Stimulated activated CD8-positive, alpha-beta memory T cell treated with anti-CD3 and anti-CD28 coated beads, Interleukin-4, amount 100 ng/mL, for 24 hours (primary cell): ENCODE measurements at regions not wholly inside any gene's neighbourhood (a gene's known extent, or its start where the extent isn't known, plus 50 kb on each side); places are given as distances from the start of the nearest gene placed in this dataset.

Experiments used
- DNase-seq: peaks from one replicate; pipeline ENCODE4 v3.0.0-alpha.2; 2020; ENCODE audit warnings: low read depth

DNA sequence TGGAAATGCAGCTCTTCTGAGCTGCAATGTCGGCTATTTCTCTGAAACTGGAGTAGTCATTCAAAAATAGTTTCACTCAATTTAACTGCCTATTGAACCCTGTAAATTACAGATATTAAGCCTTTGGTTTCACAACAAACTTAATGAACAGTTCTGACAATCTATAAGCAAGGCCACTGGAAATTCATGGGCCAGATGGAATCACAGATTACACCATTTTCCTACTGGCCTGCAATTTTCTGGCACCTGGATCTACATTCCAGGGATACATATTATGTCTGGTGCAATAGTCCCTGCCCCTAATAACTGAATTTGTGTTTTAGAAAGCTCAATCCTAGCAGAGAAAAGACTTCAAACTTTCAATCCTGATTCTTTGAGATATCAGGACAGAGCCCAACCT is 551.7 kb downstream of the RNF144A start:
- no peak for DNase-seq

DNA sequence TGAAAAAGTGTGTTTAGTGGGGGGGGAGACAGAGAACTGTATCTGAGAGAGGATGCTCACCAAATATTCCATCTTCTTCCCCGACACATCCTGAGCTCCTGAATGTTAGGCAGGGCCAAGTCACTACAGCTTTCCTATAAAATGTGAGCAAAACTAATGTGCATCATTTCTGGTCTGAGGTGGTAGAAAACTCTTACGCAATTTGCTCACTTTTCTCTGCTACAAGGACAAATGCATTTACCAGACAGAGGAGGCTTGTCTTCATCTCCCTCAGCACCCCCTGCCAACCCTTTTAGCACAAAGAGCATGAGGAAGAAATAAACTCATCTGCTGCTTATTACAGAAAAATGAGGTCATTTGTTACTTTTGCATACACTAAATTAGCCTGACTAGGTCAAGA is 554.0 kb downstream of the RNF144A start:
- DNase-seq = no peak

DNA sequence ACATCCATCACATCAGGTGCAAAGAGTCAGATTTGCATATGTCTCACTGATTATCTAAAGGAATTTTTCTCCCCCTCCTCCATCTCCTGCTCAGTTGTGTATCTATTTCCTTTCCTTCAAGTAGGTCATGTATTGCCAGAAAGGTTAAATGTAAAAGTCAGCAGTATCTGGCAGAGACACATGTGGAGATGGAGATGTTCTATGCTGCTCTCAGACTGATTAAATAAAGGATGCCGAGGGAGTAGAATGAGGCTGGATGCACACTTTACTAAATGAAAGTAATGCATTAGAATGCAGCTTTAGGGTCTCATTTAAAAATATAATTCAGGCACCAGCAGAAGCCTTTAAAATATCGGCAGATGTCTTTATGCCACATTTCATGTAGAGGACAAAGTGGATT is 555.3 kb downstream of the RNF144A start:
- no peak for DNase-seq

DNA sequence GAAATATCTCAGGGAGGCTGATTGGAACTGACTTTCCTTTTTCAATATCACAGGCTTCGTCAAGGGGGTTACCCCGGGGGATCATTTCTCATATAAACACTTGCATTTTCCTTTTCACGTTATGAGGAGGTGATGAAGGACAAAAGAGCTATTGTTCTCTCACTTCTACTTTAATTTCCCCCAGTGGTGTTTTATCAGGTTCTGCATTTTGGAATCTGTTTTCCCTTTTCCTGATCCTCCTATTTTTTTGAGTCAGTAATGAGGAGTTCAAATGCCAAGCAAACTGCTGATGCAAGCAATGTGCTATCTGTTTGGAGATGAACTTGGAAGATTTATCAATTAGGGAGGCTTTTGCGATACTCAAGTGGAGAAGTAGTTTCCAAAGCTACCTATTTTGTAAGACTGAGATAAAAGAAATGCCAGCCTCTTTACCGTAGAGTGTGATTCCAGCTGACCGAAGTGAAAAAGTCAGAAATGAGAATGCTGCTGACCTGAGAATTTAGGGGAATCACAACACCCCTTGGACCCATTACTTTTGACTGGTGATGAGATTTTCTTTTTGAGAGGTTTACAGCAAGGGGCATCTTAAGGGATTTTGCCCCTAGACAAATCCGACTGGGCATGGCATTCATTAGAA is 556.0 kb downstream of the RNF144A start:
- DNase-seq = no peak

DNA sequence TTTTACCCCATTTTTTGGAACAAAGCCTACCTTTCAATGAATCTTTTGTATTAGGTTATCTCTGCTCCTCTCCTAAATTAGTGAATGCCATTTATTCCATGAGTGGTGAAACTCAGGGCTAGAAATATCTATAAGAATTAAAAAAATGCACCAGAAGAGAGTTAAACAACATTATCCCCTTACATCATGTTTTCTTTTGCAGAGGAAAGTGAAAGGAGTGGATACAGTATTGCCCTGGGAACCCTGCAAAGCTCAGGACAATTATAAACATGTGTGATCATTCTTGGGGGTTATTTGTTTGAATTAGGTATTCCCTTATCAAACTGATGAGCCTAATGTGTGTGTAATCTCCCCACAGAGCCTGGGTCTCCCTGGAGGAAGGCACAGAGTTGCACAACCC is 559.2 kb downstream of the RNF144A start:
- DNase-seq = no peak

DNA sequence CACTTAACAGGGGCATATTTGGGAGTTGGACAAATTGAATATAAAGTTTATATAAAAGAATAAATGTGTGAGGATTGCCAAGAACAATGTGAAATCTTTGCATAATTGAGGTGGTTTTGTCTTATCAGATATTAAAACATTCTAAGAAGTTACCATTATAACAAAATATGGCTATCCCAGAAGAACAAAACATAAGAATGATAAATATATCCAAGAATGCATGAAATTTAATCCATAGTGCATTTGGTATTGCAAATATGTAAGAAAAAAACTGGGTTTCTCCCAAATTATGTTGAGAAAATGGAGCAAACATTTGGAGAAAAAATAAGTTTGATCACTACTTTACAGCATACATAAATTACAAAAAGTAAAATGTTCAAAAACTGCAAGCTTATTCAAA is 562.4 kb downstream of the RNF144A start:
- DNase-seq = no peak

DNA sequence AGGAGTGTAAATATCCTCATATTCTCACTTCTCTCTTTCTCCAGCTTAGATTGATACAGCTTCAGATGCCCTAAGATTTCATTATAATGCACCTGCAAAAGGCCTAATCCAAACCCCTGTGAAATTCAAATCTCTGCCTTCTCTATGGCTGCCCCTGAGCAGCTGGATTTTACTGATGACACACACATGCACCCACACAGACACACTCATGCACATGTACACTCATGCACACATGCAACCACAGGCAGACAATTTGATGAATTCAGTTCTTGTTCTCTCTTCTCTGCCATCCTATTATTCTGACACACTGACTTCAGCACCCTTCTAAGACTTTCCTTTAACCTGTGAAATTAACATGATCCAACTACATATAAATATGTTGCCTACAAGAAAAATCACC is 563.2 kb downstream of the RNF144A start:
- DNase-seq = no peak

DNA sequence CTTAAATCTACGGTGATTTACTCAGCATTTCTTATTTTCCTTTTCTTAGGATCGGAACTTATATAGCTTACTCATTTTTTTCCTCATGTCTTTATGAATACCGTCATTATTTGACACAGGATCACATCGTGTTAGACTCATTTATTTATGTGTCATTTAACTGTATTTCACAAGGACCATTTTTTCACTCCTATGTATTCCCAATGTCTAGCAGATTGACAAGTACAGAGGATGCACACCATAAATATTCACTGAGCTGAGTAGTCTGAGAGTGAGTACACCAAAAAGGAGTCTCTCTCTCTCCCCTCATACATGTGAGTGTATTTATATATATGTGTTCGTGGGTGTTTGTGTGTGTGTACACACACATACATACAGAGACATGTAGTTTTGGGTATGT is 573.5 kb downstream of the RNF144A start:
- no peak for DNase-seq

DNA sequence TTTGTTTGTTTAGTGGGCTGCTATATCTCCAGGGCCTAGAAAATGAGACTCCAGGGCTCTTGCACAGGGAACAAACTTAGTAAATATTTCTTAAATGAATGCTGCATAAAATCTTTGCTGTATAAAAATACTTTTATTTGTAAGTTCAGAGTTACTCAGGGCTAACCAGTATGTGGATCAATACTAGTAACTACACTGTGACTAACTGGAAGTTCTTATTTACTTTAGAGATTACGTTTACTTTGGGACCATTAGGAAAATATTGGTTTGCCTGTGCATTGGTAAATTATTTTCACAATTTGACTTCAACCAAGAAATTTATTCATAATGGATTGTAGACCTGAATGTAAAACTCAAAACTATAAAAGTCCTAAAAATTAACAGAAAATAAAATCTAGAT is 575.5 kb downstream of the RNF144A start:
- no peak for DNase-seq

DNA sequence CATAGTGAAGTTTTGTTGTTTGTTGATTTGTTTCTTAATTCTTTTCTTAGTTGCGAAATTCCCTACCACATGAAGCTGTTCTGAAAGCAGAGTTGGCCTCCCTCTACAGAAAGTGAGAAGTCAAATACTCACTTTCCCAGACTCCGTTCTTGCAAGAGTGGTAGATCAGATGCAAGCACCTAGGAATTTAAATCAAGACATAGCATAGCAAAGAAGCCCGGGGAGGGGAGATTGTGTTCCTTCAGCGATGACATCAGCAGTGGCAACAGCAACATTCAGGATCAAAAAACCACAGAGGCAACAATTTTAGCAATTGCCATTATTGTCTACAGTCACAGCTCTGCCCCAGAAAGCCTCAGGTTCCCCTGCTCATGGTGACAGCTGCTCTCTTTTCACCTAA is 580.0 kb downstream of the RNF144A start:
- DNase-seq = no peak

DNA sequence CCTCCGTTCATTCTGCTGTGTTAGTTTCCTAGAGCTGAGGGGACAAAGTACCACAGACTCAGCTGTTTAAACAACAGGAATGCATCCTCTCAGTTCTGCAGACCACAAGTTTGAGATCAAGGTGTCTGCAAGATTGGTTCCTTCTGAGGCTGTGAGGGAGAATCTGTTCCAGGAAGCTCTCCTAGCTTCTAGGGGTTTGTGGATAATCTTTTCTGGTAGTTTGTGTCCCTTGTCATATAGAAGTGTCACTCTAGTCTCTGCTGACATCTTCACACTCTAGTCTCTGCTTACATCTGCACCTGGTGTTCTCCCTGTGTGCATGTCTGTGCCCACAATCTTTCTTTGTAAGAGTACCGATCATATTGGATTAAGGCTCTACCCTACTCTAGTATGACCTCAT is 581.8 kb downstream of the RNF144A start:
- DNase-seq = no peak

DNA sequence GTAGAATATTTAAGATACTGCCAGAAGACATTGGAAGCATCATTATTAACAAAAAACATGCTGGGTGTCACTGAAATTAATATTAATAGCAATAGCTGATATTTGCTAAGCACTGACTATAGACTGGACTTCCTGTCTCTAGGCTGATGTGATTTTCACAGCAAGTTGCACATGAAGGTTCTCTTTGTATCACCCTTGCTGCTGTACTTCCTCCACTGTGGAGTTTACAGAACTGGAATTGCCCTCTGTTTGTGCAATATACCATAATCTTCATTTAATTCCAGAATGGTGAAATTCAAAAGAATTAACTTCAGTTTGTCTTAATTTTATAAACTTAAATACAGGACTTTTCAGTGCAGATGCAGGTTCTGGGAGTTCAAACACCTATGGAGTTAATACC is 585.1 kb downstream of the RNF144A start:
- DNase-seq = no peak

DNA sequence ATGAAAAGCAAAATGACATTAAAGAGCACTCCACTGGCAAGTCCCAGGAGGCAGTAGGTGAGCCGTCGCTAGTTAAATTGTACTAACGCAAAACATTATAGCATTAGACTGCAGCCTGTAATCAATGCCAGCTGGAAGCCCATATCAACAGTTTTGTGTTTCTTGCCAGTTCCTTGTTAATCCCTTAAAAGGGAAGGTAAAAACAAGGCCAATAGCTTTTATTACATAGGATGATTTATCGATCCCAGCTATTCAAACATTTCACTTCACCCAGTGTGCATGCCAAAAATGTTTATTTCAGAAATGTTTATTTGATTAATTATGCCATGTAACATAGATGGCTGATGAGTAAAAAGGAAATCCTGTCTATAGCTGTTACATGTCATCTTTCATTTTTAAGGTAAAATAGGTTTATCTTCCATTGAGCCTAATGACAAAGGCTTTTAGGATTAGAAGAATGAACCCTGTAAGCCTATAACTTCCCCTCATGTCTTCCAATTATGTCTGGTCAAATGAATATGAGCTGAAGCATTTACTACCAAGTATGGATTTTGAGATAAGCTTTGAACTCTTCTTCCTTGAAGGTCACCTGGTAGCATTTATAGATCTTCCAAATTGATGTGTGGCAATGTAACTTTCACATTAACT is 591.2 kb downstream of the RNF144A start:
- DNase-seq = no peak

DNA sequence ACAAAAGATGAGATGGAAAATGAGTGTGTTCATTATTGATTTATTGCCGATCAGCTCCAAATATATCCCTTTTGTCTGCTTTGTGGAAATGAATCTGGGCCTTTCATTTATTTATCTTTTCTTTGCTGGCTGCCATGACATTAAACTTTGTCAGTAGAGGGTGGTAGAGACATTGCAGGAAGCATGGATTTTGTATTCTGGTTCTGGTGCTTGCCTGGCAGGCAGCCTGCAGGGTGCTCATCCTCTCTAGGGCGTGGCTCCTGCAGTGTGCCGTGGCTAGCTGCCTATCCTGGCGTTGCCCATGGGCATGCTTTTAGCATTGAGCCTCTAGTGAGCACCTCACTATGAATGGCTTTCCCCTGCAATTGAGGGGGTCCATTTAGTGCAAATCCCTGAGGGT is 593.1 kb downstream of the RNF144A start:
- DNase-seq = no peak

DNA sequence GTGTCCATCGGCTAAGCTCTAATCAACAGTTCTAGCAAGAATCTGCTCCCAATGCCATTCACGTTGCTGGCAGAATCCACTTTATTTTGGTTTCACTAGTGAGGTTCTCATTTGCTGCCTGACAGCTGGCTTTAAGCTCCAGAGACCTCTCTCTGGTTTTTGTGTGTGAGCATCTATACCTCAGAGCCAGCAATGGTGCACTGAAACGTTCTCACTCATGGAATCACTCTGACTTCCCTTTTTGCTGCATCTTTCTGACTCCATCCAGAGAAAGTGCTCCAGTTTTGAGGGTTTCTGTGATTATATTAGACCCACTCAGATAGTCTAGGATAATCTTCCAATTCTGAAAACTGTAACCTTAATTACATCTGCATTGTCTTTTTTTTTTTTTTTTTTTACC is 596.6 kb downstream of the RNF144A start:
- no peak for DNase-seq

DNA sequence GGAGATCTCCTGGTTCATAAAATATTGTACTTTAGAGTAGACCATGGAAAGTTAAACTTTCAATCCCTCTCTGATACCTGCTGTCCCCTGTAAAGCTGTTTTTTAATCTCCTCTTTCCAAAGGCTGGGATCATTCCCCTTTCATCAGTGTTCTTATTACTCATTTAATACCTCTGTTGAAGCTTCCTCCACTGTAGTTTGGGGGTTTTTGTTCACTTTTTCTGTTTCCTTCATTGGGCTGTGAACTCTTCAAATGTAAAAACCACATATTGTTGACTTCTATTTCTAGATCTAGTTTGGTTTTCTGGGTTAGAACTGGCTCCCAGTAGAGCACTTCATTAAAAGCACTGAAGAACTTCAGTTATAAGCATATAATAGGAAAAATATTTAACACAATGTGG is 598.1 kb downstream of the RNF144A start:
- DNase-seq = no peak

DNA sequence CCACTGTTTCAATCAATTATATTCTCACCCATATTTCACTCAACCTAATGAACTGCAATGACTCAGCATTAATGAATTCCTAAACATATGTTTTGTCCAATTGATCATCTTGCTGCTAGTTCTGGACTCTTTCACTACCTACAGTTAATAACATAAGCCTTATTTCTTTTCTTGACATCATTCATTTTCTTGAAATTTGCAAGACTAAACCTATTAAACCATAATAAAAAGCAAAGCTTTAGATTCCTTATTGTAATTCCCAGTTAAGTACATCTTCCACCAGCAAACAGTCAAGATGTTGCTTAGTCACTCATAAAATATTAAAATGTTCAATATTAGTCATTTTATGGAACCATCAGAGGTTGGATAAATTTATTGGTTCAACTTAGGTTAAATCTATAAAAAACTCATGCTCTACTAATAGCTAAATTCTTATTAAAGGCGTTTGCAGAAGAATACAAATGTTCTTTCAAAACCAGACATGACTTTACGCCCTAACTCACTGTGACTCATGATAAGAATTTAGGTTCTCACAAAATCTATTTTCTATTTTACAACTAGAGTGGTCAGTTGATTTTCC is 599.4 kb downstream of the RNF144A start:
- DNase-seq = no peak

DNA sequence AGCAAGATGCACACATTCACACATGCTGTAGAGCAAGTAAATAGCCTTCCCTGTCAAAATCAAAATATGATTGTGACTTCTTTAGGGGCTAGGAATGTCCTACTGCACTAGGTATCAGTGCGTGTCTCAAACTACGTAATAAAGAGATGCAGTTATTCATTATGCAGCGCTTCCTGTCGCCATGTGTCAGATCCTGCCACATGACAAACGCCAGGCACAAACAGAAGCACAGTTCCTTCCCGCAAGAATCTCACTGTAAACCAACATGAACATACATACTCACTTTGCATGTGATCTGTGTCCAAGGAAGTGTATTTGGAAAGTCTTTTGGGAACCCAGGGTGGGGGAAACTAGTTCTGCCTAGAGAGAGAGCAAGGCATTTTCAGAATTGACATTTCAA is 599.9 kb downstream of the RNF144A start:
- no peak for DNase-seq

DNA sequence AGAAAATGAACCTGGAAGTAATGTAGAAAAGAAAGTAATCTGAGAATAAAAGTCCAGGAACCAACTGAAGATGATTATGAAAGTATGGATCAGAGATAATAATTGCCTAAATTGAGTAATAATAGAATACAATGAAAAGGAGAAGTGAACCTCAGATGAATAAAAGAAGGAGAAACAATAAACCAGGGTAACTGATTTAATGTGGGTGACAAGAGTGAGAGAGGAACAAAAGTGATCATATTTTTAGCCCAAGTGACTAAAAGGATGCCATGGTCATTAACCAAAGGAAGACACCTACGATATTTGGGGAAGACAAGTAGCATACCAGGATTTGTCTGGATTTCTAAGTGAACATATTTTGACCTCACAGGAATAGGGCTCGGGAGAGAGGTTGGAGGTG is 600.6 kb downstream of the RNF144A start:
- no peak for DNase-seq

DNA sequence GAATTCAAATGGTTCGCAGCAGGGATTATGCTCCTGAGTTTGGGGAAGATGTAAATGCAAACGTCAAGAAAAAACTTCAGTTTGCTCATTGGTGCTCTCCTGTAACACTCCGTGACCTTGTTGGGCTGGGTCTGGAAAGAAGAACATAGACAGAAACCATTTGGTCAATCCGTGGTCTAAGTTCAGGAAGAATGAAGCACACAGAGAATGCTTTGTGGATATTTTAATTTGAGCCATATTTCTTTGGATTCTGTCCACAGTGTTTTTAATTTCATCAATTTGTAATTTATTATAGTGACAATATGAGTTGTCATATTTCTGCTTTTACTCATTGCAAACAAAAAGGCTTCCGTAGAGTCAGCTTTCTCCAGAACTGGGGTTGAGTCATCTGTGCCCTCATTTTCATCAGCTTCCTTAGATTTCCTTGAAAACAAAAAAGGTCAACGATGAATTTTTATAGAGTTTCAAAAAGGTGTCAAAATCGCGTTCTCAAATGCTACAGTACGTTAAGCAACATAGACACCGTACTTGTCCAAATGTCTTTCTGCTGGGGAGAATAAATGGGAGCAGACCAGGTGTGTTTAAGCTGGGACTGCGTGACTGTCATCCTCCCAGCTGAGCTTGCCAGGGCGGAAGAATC is 606.4 kb downstream of the RNF144A start:
- no peak for DNase-seq

DNA sequence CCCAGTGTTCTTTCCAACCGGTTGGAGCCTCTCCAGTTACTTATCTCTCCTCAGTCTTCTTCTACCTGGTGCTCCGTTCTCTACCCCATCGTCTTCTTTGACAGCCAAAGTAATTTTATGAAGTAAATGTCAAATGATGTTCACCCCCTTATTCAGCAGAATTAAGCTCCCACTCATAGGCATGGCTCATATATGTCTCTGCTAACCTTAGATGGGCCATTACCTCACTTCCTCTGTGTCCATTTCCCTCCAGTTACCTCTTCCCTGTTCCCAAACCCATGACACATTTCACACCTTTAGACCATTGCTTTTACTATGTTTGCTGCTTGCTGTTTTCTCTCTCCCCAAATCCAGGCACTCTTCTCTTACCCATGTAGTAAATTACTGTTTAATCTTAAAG is 607.0 kb downstream of the RNF144A start:
- no peak for DNase-seq

DNA sequence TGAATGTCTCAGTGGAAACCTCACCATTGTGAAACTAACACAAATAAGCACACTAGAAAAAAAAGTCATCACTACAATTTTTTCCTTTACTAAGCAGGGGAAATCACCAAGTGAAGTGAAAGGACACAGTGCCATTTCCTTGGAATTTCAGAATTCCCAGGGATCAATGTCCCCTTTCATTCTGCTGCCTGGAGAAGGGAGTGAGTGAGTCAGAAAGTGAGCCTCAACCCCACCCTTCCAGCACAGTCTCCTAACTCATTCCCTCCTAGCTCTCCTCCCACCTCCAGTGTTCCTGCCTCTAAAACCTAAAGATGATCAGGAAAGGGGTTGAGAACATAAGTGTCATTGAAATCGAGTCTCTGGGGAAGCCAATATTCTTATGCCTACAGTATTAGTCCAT is 608.5 kb downstream of the RNF144A start:
- no peak for DNase-seq

DNA sequence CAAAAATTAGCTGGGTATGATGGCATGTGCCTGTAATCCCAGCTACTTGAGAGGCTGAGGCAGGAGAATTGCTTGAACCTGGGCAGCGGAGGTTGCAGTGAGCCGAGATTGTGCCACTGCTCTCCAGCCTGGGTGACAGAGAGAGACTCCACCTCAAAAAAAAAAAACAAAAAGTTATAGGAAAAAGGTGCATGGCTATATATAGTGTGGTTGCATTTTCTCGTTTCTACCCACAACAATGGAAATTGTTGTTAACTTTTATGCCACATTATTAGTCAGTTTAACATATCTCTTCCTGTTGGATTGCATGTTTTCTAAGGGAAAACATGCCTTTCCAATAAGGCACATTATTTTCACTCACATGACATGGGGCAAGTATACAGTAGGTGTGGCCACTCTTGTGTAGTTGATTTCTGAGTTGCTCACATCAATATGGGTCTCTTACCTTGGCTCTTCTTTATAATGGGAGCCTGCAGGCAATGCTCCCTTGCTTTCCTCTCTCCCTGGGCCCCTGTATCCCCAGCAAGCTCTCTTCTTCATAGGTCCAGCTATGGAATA is 610.0 kb downstream of the RNF144A start:
- no peak for DNase-seq
